ENCODE measurements at regions not wholly inside any gene's neighbourhood (a gene's known extent, or its start where the extent isn't known, plus 50 kb on each side); places are given as distances from the start of the nearest gene placed in this dataset.

DNA sequence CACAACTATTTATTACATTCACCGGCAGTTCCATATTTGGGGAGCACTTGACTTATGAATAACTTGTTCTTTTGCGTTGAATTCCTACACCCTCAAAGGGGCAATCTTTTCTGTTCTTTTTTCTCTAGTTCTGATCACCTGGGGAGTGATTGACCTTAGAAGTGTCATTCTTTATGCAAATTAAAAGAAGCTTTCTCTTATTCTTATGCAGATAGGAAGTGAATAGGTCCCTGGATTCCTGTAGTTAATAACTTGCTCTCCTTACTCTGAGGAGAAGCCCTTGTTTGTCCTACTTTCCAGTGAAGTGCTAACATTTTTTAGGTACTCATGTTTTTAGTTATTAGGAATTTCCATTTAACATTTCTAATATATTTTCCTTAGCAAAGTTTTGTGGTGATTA is 569.8 kb upstream of the LRRTM1 start (continued):
- no peak for TF ChIP-seq SRF (IDR thresholded peaks at IDR 0.05; ENCODE audit: low read depth in 2 of 2, low read length in 2 of 2)
- TF ChIP-seq NFXL1 (IDR thresholded peaks at IDR 0.05; ENCODE audit: borderline replicate concordance): no peak
- no peak for TF ChIP-seq POLR2AphosphoS5 (IDR thresholded peaks at IDR 0.05; ENCODE audit: low read length)

DNA sequence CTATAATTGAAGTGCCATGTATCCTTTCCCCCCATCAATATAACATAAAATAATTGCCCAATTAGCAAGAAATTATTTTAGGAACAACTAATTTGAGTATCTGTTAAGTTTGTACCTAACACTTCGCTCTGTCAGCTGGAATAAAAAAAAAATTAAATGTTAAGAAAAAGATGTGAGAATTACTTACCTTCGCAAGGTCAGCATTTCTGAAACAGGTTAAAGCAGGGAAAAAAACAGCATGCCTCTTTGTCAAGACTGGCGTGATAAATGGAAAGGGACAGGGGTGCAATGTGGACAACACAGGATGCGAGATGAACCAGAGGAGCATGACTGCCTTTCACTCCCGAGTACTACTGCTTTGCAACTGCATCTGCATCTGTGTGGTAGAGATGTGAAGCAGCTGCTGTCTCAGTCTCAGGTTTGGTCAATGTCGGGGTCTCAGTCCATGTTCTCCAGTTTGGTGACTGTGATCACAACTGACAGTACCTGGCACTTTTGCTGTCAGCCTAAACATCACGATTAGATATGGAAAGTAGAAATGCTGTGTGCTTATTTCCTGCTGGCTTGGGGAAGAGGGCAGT is 565.4 kb upstream of the LRRTM1 start:
- DNase-seq (ENCODE audit: low read depth, low spot score) (no peak), FAIRE-seq (no peak), ATAC-seq (no peak)
- intact Hi-C loops (cut with micrococcal nuclease; ENCODE audit: unreplicated experiment): no loop called here
- H3K27me3 ChIP-seq (replicated peaks in 1 of 2; ENCODE audit: control insufficient read depth in 2 of 2, insufficient read depth in 2 of 2, low read length in 1 of 2): no peaks in the 10 kb centered on the region
- in situ Hi-C loops (cut with MboI): no loop called here
- ChIA-PET POLR2A (no interaction called here), RAD21 (ENCODE audit: unreplicated experiment) (no interaction called here), SMC1A (ENCODE audit: uncharacterized antibody, unreplicated experiment) (no interaction called here), CTCF (interaction anchor here (1.6 kb wide), 1 partner anchor 13 kb away, joined by 3 read pairs; no protein-coding TSS in a partner anchor)
- H4K20me1 ChIP-seq (ENCODE audit: control insufficient read depth, insufficient read depth): no peaks in the 10 kb centered on the region
- no peak overlapping the region for H2AFZ ChIP-seq (ENCODE audit: control insufficient read depth, low read depth, low read length)
- H3K27ac ChIP-seq (ENCODE audit: control insufficient read depth, insufficient read depth): no peak overlapping the region
- BruUV-seq (replicated peaks): no TSS peak
- H3K4me3 ChIP-seq: no peak overlapping the region
- H3K4me2 ChIP-seq (ENCODE audit: control insufficient read depth, insufficient read depth): no peak overlapping the region
- no peaks in the 10 kb centered on the region for H3K4me1 ChIP-seq (ENCODE audit: control insufficient read depth, insufficient read depth, low read length)
- H3K36me3 ChIP-seq (ENCODE audit: control insufficient read depth in 2 of 2, insufficient read depth in 2 of 2, low read length in 1 of 2): no peaks in the 10 kb centered on the region
- no peaks in the 10 kb centered on the region for H3K9me3 ChIP-seq (replicated peaks; ENCODE audit: control insufficient read depth, insufficient read depth, low read length)
- no peak overlapping the region for H3K9ac ChIP-seq (ENCODE audit: control insufficient read depth, insufficient read depth, low read length)
- 18% methylated on average over 7 of the region's 7 CpGs for WGBS (ENCODE audit: insufficient coverage, insufficient replicate concordance, low lambda C conversion rate, missing lambda C conversion rate)
- no peaks in the 10 kb centered on the region for H3K79me2 ChIP-seq (ENCODE audit: control insufficient read depth, insufficient read depth, low read length)
- TF ChIP-seq SMAD1 (IDR thresholded peaks at IDR 0.05; ENCODE audit: low read depth, partially characterized antibody) (no peak), SREBF1 (IDR thresholded peaks at IDR 0.05; ENCODE audit: low read length) (no peak), BCL11A (IDR thresholded peaks at IDR 0.05; ENCODE audit: low read depth, low read length) (no peak), EP300 (IDR thresholded peaks at IDR 0.05; ENCODE audit: borderline replicate concordance in 1 of 2, control insufficient read depth in 1 of 2, low read depth in 2 of 2, low read length in 2 of 2) (no peak), SUPT20H (IDR thresholded peaks at IDR 0.05; ENCODE audit: borderline replicate concordance, control insufficient read depth, low read depth, low read length) (no peak), TCF7 (IDR thresholded peaks at IDR 0.05; ENCODE audit: borderline replicate concordance) (no peak), CBFB (IDR thresholded peaks at IDR 0.05; ENCODE audit: low read depth) (no peak), TAF1 (IDR thresholded peaks at IDR 0.05; ENCODE audit: borderline replicate concordance, low read depth, low read length) (no peak), HDAC6 (IDR thresholded peaks at IDR 0.05; ENCODE audit: unreplicated experiment) (no peak), CHD1 (IDR thresholded peaks at IDR 0.05; ENCODE audit: low read depth, low read length) (no peak)
- TF ChIP-seq, protein P1, sequence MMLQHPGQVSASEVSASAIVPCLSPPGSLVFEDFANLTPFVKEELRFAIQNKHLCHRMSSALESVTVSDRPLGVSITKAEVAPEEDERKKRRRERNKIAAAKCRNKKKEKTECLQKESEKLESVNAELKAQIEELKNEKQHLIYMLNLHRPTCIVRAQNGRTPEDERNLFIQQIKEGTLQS (IDR thresholded peaks at IDR 0.05; ENCODE audit: borderline replicate concordance, extremely low read depth, low read depth, low read length): no peak
- TF ChIP-seq, protein P2, sequence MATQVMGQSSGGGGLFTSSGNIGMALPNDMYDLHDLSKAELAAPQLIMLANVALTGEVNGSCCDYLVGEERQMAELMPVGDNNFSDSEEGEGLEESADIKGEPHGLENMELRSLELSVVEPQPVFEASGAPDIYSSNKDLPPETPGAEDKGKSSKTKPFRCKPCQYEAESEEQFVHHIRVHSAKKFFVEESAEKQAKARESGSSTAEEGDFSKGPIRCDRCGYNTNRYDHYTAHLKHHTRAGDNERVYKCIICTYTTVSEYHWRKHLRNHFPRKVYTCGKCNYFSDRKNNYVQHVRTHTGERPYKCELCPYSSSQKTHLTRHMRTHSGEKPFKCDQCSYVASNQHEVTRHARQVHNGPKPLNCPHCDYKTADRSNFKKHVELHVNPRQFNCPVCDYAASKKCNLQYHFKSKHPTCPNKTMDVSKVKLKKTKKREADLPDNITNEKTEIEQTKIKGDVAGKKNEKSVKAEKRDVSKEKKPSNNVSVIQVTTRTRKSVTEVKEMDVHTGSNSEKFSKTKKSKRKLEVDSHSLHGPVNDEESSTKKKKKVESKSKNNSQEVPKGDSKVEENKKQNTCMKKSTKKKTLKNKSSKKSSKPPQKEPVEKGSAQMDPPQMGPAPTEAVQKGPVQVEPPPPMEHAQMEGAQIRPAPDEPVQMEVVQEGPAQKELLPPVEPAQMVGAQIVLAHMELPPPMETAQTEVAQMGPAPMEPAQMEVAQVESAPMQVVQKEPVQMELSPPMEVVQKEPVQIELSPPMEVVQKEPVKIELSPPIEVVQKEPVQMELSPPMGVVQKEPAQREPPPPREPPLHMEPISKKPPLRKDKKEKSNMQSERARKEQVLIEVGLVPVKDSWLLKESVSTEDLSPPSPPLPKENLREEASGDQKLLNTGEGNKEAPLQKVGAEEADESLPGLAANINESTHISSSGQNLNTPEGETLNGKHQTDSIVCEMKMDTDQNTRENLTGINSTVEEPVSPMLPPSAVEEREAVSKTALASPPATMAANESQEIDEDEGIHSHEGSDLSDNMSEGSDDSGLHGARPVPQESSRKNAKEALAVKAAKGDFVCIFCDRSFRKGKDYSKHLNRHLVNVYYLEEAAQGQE (IDR thresholded peaks at IDR 0.05; ENCODE audit: low read depth, low read length): no peak
- TF ChIP-seq, protein P3, sequence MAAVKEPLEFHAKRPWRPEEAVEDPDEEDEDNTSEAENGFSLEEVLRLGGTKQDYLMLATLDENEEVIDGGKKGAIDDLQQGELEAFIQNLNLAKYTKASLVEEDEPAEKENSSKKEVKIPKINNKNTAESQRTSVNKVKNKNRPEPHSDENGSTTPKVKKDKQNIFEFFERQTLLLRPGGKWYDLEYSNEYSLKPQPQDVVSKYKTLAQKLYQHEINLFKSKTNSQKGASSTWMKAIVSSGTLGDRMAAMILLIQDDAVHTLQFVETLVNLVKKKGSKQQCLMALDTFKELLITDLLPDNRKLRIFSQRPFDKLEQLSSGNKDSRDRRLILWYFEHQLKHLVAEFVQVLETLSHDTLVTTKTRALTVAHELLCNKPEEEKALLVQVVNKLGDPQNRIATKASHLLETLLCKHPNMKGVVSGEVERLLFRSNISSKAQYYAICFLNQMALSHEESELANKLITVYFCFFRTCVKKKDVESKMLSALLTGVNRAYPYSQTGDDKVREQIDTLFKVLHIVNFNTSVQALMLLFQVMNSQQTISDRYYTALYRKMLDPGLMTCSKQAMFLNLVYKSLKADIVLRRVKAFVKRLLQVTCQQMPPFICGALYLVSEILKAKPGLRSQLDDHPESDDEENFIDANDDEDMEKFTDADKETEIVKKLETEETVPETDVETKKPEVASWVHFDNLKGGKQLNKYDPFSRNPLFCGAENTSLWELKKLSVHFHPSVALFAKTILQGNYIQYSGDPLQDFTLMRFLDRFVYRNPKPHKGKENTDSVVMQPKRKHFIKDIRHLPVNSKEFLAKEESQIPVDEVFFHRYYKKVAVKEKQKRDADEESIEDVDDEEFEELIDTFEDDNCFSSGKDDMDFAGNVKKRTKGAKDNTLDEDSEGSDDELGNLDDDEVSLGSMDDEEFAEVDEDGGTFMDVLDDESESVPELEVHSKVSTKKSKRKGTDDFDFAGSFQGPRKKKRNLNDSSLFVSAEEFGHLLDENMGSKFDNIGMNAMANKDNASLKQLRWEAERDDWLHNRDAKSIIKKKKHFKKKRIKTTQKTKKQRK (IDR thresholded peaks at IDR 0.05; ENCODE audit: low read depth, low read length): no peak
